Cardiac muscle cell (in vitro differentiated cells and primary cell): ENCODE measurements at regions not wholly inside any gene's neighbourhood (a gene's known extent, or its start where the extent isn't known, plus 50 kb on each side); places are given as distances from the start of the nearest gene placed in this dataset.

Experiments used
- DNase-seq, 2 donors: peaks; one replicate each; pipeline versions ENCODE4 v3.0.0 to v3.0.0-alpha.2; 2010 to 2017; ENCODE audit warnings: low read depth in 1 of 2, low spot score in 1 of 2
- H3K27ac ChIP-seq: fragments of 200-600 bp; sonication (generic); 2 replicates; pipeline ENCODE4 v1.5.1; 2016
- H3K27me3 ChIP-seq: fragments of 200-600 bp; sonication (generic); 2 replicates; pipeline ENCODE4 v1.6.0; 2016; ENCODE audit warnings: control low read depth
- H3K36me3 ChIP-seq: fragments of 200-600 bp; sonication (generic); 2 replicates; pipeline ENCODE4 v1.5.1; 2016; ENCODE audit warnings: control low read depth
- H3K4me1 ChIP-seq: fragments of 200-600 bp; sonication (generic); 2 replicates; pipeline ENCODE4 v1.8.1; 2017; ENCODE audit warnings: low read depth, mild to moderate bottlenecking, mixed run types
- H3K4me3 ChIP-seq: fragments of 200-600 bp; sonication (generic); 2 replicates; pipeline ENCODE4 v1.5.1; 2016; ENCODE audit warnings: mild to moderate bottlenecking
- H3K9me3 ChIP-seq: fragments of 200-600 bp; sonication (generic); 2 replicates; pipeline ENCODE4 v1.5.1; 2017; ENCODE audit warnings: low read depth, mild to moderate bottlenecking, control low read depth
- CTCF ChIP-seq: IDR thresholded peaks from 2 replicates; pipeline ENCODE4 v1.5.1; 2012; ENCODE audit warnings: low read depth, mild to moderate bottlenecking, low read length

- Histone ChIP-seq H3K27me3 (no peaks in the 10 kb centered on the region), H3K27ac (no peak overlapping the region), H3K4me1 (no peaks in the 10 kb centered on the region), H3K9me3 (no peaks in the 10 kb centered on the region), H3K4me3 (no peak overlapping the region), H3K36me3 (no peaks in the 10 kb centered on the region)
- no peak for TF ChIP-seq CTCF
- no peak for DNase-seq
Observed at GRCh38 chr1:4029376-4029775, 129.3 kb upstream of the C1orf174 start.

GRCh38 chr1:4032571-4032970 lies 132.5 kb upstream of the C1orf174 start:
- no peak overlapping the region for H3K27ac ChIP-seq
- no peaks in the 10 kb centered on the region for H3K9me3 ChIP-seq
- TF ChIP-seq CTCF, result no peak
- no peak for DNase-seq
- no peaks in the 10 kb centered on the region for H3K27me3 ChIP-seq
- no peaks in the 10 kb centered on the region for H3K36me3 ChIP-seq
- H3K4me3 ChIP-seq, result no peak overlapping the region
- no peaks in the 10 kb centered on the region for H3K4me1 ChIP-seq

- Histone ChIP-seq H3K27me3 (no peaks in the 10 kb centered on the region), H3K4me3 (no peak overlapping the region), H3K36me3 (no peaks in the 10 kb centered on the region), H3K9me3 (no peaks in the 10 kb centered on the region), H3K27ac (no peak overlapping the region), H3K4me1 (no peaks in the 10 kb centered on the region)
- DNase-seq, result no peak
- no peak for TF ChIP-seq CTCF
Observed at GRCh38 chr1:4033129-4033676, 133.1 kb upstream of the C1orf174 start.

- no peak for DNase-seq
Observed at GRCh38 chr1:4033713-4034112, 133.6 kb upstream of the C1orf174 start.

GRCh38 chr1:4034318-4034887 lies 134.3 kb upstream of the C1orf174 start:
- no peaks in the 10 kb centered on the region for H3K9me3 ChIP-seq
- DNase-seq, result no peak
- no peak for TF ChIP-seq CTCF
- H3K27ac ChIP-seq, result no peak overlapping the region
- H3K36me3 ChIP-seq, result no peaks in the 10 kb centered on the region
- H3K4me3 ChIP-seq, result no peak overlapping the region
- no peaks in the 10 kb centered on the region for H3K27me3 ChIP-seq
- H3K4me1 ChIP-seq, result no peaks in the 10 kb centered on the region

More at GRCh38 chr1:4033713-4034112, 133.6 kb upstream of the C1orf174 start:
- H3K27me3 ChIP-seq, result no peaks in the 10 kb centered on the region
- H3K4me1 ChIP-seq, result no peaks in the 10 kb centered on the region
- no peaks in the 10 kb centered on the region for H3K36me3 ChIP-seq
- no peak overlapping the region for H3K4me3 ChIP-seq
- no peaks in the 10 kb centered on the region for H3K9me3 ChIP-seq
- H3K27ac ChIP-seq, result no peak overlapping the region
- TF ChIP-seq CTCF, result no peak
